HL-60 (cell line): ENCODE measurements at regions not wholly inside any gene's neighbourhood (a gene's known extent, or its start where the extent isn't known, plus 50 kb on each side); places are given as distances from the start of the nearest gene placed in this dataset.

ENCODE experiments used
- CTCF ChIP-seq: IDR thresholded peaks from one replicate; pipeline ENCODE4 v1.5.1; 2011; ENCODE audit warnings: low read length, control low read depth, inconsistent platforms; ENCODE audit not compliant: insufficient read depth
- GABPA ChIP-seq: IDR thresholded peaks from 2 replicates; pipeline ENCODE4 v1.6.1; 2012; ENCODE audit warnings: low read depth
- POLR2AphosphoS5 ChIP-seq: IDR thresholded peaks from 2 replicates; pipeline ENCODE4 v1.6.1; 2012; ENCODE audit warnings: low read depth
- TF ChIP-seq, protein P1 (sequence below): IDR thresholded peaks from 2 replicates; pipeline ENCODE4 v1.6.1; 2012; ENCODE audit warnings: low read depth; ENCODE audit not compliant: insufficient replicate concordance

GRCh38 chr2:12441750-12442475 lies 274.8 kb upstream of the TRIB2 start:
- TF ChIP-seq CTCF (no peak), GABPA (no peak), POLR2AphosphoS5 (no peak)
- TF ChIP-seq, protein P1, sequence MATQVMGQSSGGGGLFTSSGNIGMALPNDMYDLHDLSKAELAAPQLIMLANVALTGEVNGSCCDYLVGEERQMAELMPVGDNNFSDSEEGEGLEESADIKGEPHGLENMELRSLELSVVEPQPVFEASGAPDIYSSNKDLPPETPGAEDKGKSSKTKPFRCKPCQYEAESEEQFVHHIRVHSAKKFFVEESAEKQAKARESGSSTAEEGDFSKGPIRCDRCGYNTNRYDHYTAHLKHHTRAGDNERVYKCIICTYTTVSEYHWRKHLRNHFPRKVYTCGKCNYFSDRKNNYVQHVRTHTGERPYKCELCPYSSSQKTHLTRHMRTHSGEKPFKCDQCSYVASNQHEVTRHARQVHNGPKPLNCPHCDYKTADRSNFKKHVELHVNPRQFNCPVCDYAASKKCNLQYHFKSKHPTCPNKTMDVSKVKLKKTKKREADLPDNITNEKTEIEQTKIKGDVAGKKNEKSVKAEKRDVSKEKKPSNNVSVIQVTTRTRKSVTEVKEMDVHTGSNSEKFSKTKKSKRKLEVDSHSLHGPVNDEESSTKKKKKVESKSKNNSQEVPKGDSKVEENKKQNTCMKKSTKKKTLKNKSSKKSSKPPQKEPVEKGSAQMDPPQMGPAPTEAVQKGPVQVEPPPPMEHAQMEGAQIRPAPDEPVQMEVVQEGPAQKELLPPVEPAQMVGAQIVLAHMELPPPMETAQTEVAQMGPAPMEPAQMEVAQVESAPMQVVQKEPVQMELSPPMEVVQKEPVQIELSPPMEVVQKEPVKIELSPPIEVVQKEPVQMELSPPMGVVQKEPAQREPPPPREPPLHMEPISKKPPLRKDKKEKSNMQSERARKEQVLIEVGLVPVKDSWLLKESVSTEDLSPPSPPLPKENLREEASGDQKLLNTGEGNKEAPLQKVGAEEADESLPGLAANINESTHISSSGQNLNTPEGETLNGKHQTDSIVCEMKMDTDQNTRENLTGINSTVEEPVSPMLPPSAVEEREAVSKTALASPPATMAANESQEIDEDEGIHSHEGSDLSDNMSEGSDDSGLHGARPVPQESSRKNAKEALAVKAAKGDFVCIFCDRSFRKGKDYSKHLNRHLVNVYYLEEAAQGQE = no peak
